DOHH2 (cell line): ENCODE measurements at regions not wholly inside any gene's neighbourhood (a gene's known extent, or its start where the extent isn't known, plus 50 kb on each side); places are given as distances from the start of the nearest gene placed in this dataset.

Experiments used
- H3F3A ChIP-seq: fragments of 200-600 bp; sonication (generic), shearing (Covaris generic); 2 replicates; pipeline ENCODE4 v1.6.0; 2016; ENCODE audit warnings: antibody characterized with exemption, mild to moderate bottlenecking; ENCODE audit not compliant: control insufficient read depth, insufficient read depth
- H3K27ac ChIP-seq: fragments of 200-600 bp; sonication (generic); 2 replicates; pipeline ENCODE4 v1.5.1; 2014; ENCODE audit warnings: low read depth, mild to moderate bottlenecking, low read length, moderate library complexity
- H3K27me3 ChIP-seq: fragments of 200-600 bp; sonication (generic); 2 replicates; pipeline ENCODE4 v1.6.1; 2014; ENCODE audit warnings: mild to moderate bottlenecking, low read length, mixed read lengths; ENCODE audit not compliant: control insufficient read depth
- H3K36me3 ChIP-seq: fragments of 200-600 bp; sonication (generic); 2 replicates; pipeline ENCODE4 v1.6.1; 2014; ENCODE audit warnings: mild to moderate bottlenecking, low read length, moderate library complexity, mixed read lengths; ENCODE audit not compliant: control insufficient read depth
- H3K4me1 ChIP-seq: fragments of 200-600 bp; sonication (generic); 2 replicates; pipeline ENCODE4 v1.6.1; 2014; ENCODE audit warnings: mild to moderate bottlenecking, low read length, mixed read lengths; ENCODE audit not compliant: control insufficient read depth
- H3K4me2 ChIP-seq: fragments of 200-600 bp; sonication (generic); 2 replicates; pipeline ENCODE4 v1.6.0; 2014; ENCODE audit warnings: mild to moderate bottlenecking, low read length, moderate library complexity
- H3K4me3 ChIP-seq: fragments of 200-600 bp; sonication (generic); 2 replicates; pipeline ENCODE4 v1.5.1; 2014; ENCODE audit warnings: mild to moderate bottlenecking, low read length, mixed read lengths
- H3K79me2 ChIP-seq: fragments of 200-600 bp; sonication (generic); 2 replicates; pipeline ENCODE4 v1.6.1; 2014; ENCODE audit warnings: mild to moderate bottlenecking, low read length, mixed read lengths; ENCODE audit not compliant: control insufficient read depth
- H3K9me2 ChIP-seq: fragments of 200-600 bp; sonication (generic); replicated peaks from 2 replicates; pipeline ENCODE4 v1.6.1; 2014; ENCODE audit warnings: mild to moderate bottlenecking, low read length, mixed read lengths; ENCODE audit not compliant: control insufficient read depth
- H3K9me3 ChIP-seq: fragments of 200-600 bp; sonication (generic); 2 replicates; pipeline ENCODE4 v1.6.1; 2014; ENCODE audit warnings: antibody characterized with exemption, low read length, mixed read lengths; ENCODE audit not compliant: control insufficient read depth, insufficient read depth
- H4K20me1 ChIP-seq: fragments of 200-600 bp; sonication (generic); 2 replicates; pipeline ENCODE4 v1.6.0; 2014; ENCODE audit warnings: low read depth, mild to moderate bottlenecking, antibody characterized with exemption, low read length, moderate library complexity; ENCODE audit not compliant: control insufficient read depth, insufficient read depth
- EZH2phosphoT487 ChIP-seq: fragments of 200-600 bp; sonication (generic); IDR thresholded peaks from 2 replicates; pipeline ENCODE4 v1.6.1; 2017; ENCODE audit warnings: borderline replicate concordance, mild to moderate bottlenecking, antibody characterized with exemption, low read length, moderate library complexity, mixed read lengths
- TF ChIP-seq, protein P1 (sequence below): fragments of 200-600 bp; sonication (generic); IDR thresholded peaks from one replicate; pipeline ENCODE4 v1.5.1; 2014; ENCODE audit warnings: antibody characterized with exemption, mild to moderate bottlenecking, low read depth, low read length; ENCODE audit not compliant: poor library complexity, severe bottlenecking

DNA sequence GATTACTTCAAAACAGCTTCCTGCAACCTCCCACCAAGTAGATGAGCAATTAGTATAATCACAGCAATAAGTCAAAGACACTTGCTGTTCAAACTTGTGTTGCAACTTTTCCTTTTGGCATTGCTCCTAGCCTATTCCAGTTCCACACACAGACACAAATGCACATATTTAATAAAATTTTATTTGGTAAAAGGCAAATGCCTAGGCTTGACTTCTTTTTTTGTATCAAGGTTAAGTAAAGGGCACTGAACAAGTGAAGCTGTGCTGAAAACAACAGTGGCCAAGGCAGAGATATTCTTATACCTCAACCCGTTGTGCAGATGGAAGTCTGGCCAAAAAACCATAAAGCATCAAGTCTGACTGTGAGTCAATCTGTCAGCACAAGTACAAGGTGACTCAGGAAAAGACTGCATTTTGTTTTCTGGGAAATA is 708.4 kb upstream of the CITED2 start:
- Histone ChIP-seq H3F3A (no peaks in the 10 kb centered on the region), H3K27ac (no peak overlapping the region), H3K79me2 (no peaks in the 10 kb centered on the region), H3K36me3 (no peaks in the 10 kb centered on the region), H3K4me2 (no peak overlapping the region), H3K9me2 (no peaks in the 10 kb centered on the region), H4K20me1 (no peaks in the 10 kb centered on the region), H3K4me1 (no peaks in the 10 kb centered on the region), H3K9me3 (no peaks in the 10 kb centered on the region), H3K4me3 (no peak overlapping the region), H3K27me3 (no peaks in the 10 kb centered on the region)
- TF ChIP-seq, protein P1, sequence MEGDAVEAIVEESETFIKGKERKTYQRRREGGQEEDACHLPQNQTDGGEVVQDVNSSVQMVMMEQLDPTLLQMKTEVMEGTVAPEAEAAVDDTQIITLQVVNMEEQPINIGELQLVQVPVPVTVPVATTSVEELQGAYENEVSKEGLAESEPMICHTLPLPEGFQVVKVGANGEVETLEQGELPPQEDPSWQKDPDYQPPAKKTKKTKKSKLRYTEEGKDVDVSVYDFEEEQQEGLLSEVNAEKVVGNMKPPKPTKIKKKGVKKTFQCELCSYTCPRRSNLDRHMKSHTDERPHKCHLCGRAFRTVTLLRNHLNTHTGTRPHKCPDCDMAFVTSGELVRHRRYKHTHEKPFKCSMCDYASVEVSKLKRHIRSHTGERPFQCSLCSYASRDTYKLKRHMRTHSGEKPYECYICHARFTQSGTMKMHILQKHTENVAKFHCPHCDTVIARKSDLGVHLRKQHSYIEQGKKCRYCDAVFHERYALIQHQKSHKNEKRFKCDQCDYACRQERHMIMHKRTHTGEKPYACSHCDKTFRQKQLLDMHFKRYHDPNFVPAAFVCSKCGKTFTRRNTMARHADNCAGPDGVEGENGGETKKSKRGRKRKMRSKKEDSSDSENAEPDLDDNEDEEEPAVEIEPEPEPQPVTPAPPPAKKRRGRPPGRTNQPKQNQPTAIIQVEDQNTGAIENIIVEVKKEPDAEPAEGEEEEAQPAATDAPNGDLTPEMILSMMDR: no peak
- no peak for TF ChIP-seq EZH2phosphoT487

DNA sequence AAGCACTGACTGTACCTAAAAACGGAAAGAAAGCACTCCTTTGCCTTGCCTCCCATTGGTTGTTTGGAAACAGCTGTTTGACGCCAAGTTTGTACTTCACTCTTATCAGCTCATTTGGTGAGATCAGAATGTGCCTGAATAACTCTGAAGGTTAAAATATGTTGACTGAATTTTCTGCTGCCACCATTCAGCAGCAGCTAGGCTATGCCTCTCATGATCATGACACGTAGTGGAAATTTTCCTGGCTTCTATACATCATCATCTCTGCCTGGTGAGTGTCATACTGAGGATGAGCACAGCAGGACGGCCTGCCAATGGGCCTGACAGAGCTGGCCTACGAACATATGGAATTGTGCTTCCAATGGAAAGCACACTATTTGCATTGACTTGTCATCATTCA is 704.9 kb upstream of the CITED2 start:
- Histone ChIP-seq H3K4me1 (no peaks in the 10 kb centered on the region), H3F3A (no peaks in the 10 kb centered on the region), H3K36me3 (no peaks in the 10 kb centered on the region), H3K27me3 (no peaks in the 10 kb centered on the region), H3K4me3 (no peak overlapping the region), H3K9me3 (no peaks in the 10 kb centered on the region), H3K79me2 (no peaks in the 10 kb centered on the region), H4K20me1 (no peaks in the 10 kb centered on the region), H3K27ac (no peak overlapping the region), H3K9me2 (no peaks in the 10 kb centered on the region), H3K4me2 (no peak overlapping the region)
- TF ChIP-seq EZH2phosphoT487: no peak
- TF ChIP-seq, protein P1: no peak

DNA sequence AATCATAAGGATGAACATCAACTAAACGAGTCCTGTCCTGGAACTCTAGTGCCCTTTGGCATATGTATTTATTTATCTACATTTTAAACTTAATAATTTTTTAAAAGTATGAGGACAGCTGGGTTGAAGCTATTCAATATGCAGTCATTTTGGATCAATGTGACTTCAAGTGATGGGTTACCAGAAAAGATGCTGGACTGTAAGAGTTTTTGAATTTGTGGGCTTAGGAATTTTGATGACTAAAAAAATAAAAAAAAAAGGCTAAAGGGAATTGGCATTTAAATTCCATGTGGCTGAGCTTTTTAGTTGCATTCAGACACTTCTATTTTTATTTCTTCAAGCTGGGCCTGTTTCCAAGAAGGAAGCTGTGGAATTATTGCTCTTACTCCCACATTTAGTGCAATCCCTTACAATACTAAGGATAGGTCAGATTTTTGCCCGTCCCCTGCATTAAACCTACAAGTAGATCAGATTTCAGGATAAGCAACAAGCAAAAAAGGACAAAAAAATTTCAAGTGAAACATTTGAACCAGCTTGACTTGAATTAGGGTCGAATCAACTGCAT is 704.2 kb upstream of the CITED2 start:
- H3K36me3 ChIP-seq: no peaks in the 10 kb centered on the region
- no peaks in the 10 kb centered on the region for H3K27me3 ChIP-seq
- no peak for TF ChIP-seq EZH2phosphoT487
- no peak overlapping the region for H3K4me2 ChIP-seq
- H3K79me2 ChIP-seq: no peaks in the 10 kb centered on the region
- H3K9me3 ChIP-seq: no peaks in the 10 kb centered on the region
- H3F3A ChIP-seq: no peaks in the 10 kb centered on the region
- no peak overlapping the region for H3K27ac ChIP-seq
- H3K4me3 ChIP-seq: no peak overlapping the region
- H3K9me2 ChIP-seq: no peaks in the 10 kb centered on the region
- no peaks in the 10 kb centered on the region for H4K20me1 ChIP-seq
- no peaks in the 10 kb centered on the region for H3K4me1 ChIP-seq

DNA sequence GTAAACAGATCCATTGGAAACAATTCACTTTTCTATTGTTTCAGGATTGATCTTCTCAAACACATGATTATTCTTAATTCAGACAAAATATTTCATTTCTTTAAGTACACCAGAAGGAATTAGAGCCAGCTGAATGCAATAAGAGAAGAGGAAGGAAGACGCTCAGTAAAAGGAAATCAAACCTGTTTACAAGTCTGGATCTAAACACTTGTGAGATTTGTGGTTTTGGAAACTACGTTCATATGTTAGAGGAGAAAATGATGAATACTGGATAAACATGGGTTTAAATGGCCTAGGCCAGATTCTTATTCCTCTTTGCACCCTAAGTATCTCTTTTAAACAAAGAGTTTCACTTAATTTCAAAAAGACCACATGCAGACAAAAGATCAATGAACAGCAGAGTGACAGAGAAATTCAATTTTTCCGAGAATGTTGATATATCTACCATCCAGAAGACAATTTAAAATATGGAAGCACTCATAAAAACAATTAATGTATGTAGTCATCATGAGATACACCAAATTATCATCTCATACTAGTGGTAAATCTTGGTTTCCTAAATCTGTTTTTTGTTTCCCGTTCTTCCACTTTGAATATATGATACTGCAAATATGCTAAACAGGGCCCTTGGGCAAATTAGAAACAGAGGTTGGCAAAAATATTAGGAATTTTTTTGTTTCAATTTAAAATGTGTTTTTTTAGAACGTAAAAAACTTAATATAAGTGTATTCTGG is 703.5 kb upstream of the CITED2 start:
- Histone ChIP-seq H4K20me1 (no peaks in the 10 kb centered on the region), H3K9me2 (no peaks in the 10 kb centered on the region), H3K9me3 (no peaks in the 10 kb centered on the region), H3F3A (no peaks in the 10 kb centered on the region), H3K79me2 (no peaks in the 10 kb centered on the region), H3K27ac (no peak overlapping the region), H3K4me2 (no peak overlapping the region), H3K4me1 (no peaks in the 10 kb centered on the region), H3K4me3 (no peak overlapping the region), H3K36me3 (no peaks in the 10 kb centered on the region), H3K27me3 (no peaks in the 10 kb centered on the region)
- TF ChIP-seq, protein P1: no peak
- TF ChIP-seq EZH2phosphoT487: no peak
